Heart left ventricle (tissue), 16 donors: ENCODE measurements at regions not wholly inside any gene's neighbourhood (a gene's known extent, or its start where the extent isn't known, plus 50 kb on each side); places are given as distances from the start of the nearest gene placed in this dataset.

ENCODE experiments used
- ATAC-seq, 4 donors: fragments of 200-7000 bp; cut with Tn5 transposase; one replicate each; pipeline ENCODE4 v1.9.1; 2020 to 2022; ENCODE audit warnings: moderate library complexity in 4 of 4, mild to moderate bottlenecking in 3 of 4, moderate number of reproducible peaks in 1 of 4
- DNase-seq, 5 donors: peaks; one replicate each; pipeline ENCODE4 v3.0.0-alpha.2; 2020
- H3K27ac ChIP-seq, 12 donors: fragments of 200-600 bp; sonication (generic) in 4 of 12; one replicate each; pipeline versions ENCODE4 v1.5.0 to v1.8.0; 2016 to 2022; ENCODE audit warnings: mild to moderate bottlenecking in 2 of 12
- H3K27me3 ChIP-seq, 9 donors: fragments of 200-600 bp; sonication (generic) in 2 of 9; one replicate each; pipeline versions ENCODE4 v1.5.1 to v1.8.0; 2016 to 2022; ENCODE audit warnings: mild to moderate bottlenecking in 3 of 9
- H3K36me3 ChIP-seq, 9 donors: fragments of 200-600 bp; sonication (generic) in 2 of 9; one replicate each; pipeline versions ENCODE4 v1.5.0 to v1.8.0; 2018 to 2022; ENCODE audit warnings: mild to moderate bottlenecking in 2 of 9
- H3K4me1 ChIP-seq, 12 donors: fragments of 200-600 bp; sonication (generic) in 4 of 12; one replicate each; pipeline versions ENCODE4 v1.5.0 to v1.8.0; 2016 to 2022; ENCODE audit warnings: mild to moderate bottlenecking in 3 of 12
- H3K4me3 ChIP-seq, 12 donors: fragments of 200-600 bp; sonication (generic) in 4 of 12; one replicate each; pipeline versions ENCODE4 v1.5.0 to v1.8.0; 2017 to 2022; ENCODE audit warnings: mild to moderate bottlenecking in 9 of 12, moderate library complexity in 4 of 12
- H3K9me3 ChIP-seq, 12 donors: fragments of 200-600 bp; sonication (generic) in 4 of 12; one replicate each; pipeline versions ENCODE4 v1.5.0 to v1.8.0; 2016 to 2022; ENCODE audit warnings: mild to moderate bottlenecking in 1 of 12
- CTCF ChIP-seq, 12 donors: fragments of 200-600 bp; sonication (generic) in 4 of 12; IDR thresholded peaks; one replicate each; pipeline versions ENCODE4 v1.5.0 to v1.8.0; 2018 to 2022; ENCODE audit warnings: antibody characterized with exemption in 12 of 12, mild to moderate bottlenecking in 5 of 12
- POLR2A ChIP-seq, 2 donors: fragments of 450-650 bp; IDR thresholded peaks; one replicate each; pipeline ENCODE4 v1.6.1; 2017; ENCODE audit warnings: antibody characterized with exemption in 2 of 2, mild to moderate bottlenecking in 2 of 2, moderate library complexity in 2 of 2
- WGBS, 4 donors: extraction: QIAGEN DNeasy Blood & Tissue Kit in 2 of 4; methylation state at CpG; one replicate each; pipeline versions ENCODE4 v1.1.5 to v1.1.7; 2013 to 2018; 5-methylcytosine and 5-hydroxymethylcytosine counted together
- intact Hi-C, 10 donors: fragments of 100-400 bp; cut with DNase I; formaldehyde crosslinking; loops; one replicate each; pipeline versions ENCODE4 v1.11.1 to v1.14.2; 2022
- donor health status: ischemic (EF 13 %, LVEDD 7.1; RV severe dilation, severe dysfunction).
- donor health status: healthy with polysubstance abuse.
- donor health status: DM: no; HTN: yes; CAD: no.
- donor health status: DM: no; HTN: no; CAD: no.
- donor health status: ischemic (EF 25% LVEDD 6.9; RV normal size, moderate dysfunction).
- donor health status: ischemic (EF 25% LVEDD 5.7; RV mildly dilated, moderate dysfunction).
- donor health status: healthy.
- donor health status: DM: yes; HTN: yes; CAD: no.
- donor health status: ischemic (EF 35%, LVEDD 5.7; RV mildly dilated, moderate dysfunction).
- donor health status: nonischemic (EF 11% LVEDD 7.7; RV severe dilation, severe dysfunction).
- donor health status: DM: yes; HTN: yes; CAD: no.
- donor health status: PGD.
- donor health status: ischemic (EF 29% LVEDD 5.4; RV normal size, mild dysfunction).
- donor health status: nonischemic (EF 23%, LVEDD 6.1; RV moderate dilation, normal function).

DNA sequence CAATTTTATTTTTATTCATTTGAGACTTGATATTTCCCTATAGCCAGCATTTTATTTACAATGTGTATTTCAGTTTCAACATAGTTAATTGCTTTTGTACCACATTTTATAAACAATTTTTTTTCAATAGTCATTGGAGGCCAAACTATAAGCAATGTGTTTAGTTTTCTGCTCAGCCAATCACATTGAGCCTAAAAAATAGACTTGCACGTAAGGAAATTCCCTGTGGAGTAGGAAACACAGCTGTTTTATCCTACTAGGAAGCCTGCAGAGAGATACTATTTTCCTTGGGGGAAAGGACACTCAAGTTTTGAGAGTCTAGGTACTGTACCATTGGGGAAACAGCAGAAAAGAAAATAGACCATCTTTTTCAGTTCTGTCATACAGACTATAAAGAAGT, 410.2 kb upstream of the GOT2 start:
- no peak for DNase-seq
- Histone ChIP-seq H3K4me1 (no peaks in the 10 kb centered on the region), H3K4me3 (no peak overlapping the region), H3K27me3 (no peaks in the 10 kb centered on the region), H3K36me3 (no peaks in the 10 kb centered on the region), H3K27ac (no peak overlapping the region), H3K9me3 (peaks cover 0 to 3% (median 0%) of the 10 kb centered on the region in 12 donors)
- whole genome bisulfite sequencing, 4 donors, result 26 to 46% (median 36%) methylated on average over 1 of the region's 1 CpG
- no peak for ATAC-seq
- TF ChIP-seq CTCF (IDR thresholded peaks at IDR 0.05) (no peak), POLR2A (IDR thresholded peaks at IDR 0.05) (no peak)
- intact Hi-C loops, result no loop called here

DNA sequence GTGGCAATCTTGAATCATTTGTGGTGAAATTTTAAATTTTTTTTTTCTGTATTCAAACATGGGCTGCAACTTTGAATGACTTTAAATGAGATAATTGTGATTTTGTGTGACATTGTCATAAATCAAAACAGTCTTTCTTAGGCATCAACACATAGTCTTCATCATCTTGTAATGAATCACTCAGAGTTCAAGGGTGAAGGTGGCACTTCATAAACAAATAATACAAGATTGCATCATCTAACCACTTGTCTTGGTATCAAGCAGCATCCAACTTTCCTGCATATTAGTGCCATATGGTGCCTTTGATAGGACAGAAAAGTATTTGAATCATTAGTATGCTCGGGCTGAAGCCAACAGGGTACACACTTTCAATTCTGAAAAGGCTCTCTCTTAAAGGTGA, 392.4 kb upstream of the GOT2 start:
- H3K9me3 ChIP-seq, result peaks cover 0 to under 1% (median 0%) of the 10 kb centered on the region in 12 donors
- no peaks in the 10 kb centered on the region for H3K4me1 ChIP-seq
- no peak overlapping the region for H3K27ac ChIP-seq
- no peaks in the 10 kb centered on the region for H3K27me3 ChIP-seq
- intact Hi-C loops, result no loop called here
- DNase-seq (no peak), ATAC-seq (no peak)
- H3K36me3 ChIP-seq, result no peaks in the 10 kb centered on the region
- no peak for TF ChIP-seq CTCF (IDR thresholded peaks at IDR 0.05)
- no peak for TF ChIP-seq POLR2A (IDR thresholded peaks at IDR 0.05)
- 51 to 70% (median 67%) methylated on average over 1 of the region's 1 CpG for WGBS, 4 donors
- no peak overlapping the region for H3K4me3 ChIP-seq

GRCh38 chr16:59124056-59124455, 389.9 kb upstream of the GOT2 start:
- Histone ChIP-seq H3K4me1 (no peaks in the 10 kb centered on the region), H3K9me3 (no peaks in the 10 kb centered on the region), H3K36me3 (no peaks in the 10 kb centered on the region), H3K27ac (no peak overlapping the region), H3K27me3 (no peaks in the 10 kb centered on the region), H3K4me3 (no peak overlapping the region)
- no peak for TF ChIP-seq CTCF (IDR thresholded peaks at IDR 0.05)
- no peak for TF ChIP-seq POLR2A (IDR thresholded peaks at IDR 0.05)
- DNase-seq (no peak), ATAC-seq (no peak)
- WGBS, 4 donors, result 51 to 67% (median 61%) methylated on average over 2 of the region's 2 CpGs
- intact Hi-C loops, result no loop called here

- ATAC-seq, result no peak
- no peak overlapping the region for H3K27ac ChIP-seq
- 80 to 92% (median 86%) methylated on average over 1 of the region's 1 CpG for WGBS, 4 donors
Measured at GRCh38 chr16:59123479-59123878, 389.4 kb upstream of the GOT2 start.

More at GRCh38 chr16:59123479-59123878, 389.4 kb upstream of the GOT2 start:
- Histone ChIP-seq H3K4me3 (no peak overlapping the region), H3K27me3 (no peaks in the 10 kb centered on the region), H3K4me1 (no peaks in the 10 kb centered on the region), H3K9me3 (no peaks in the 10 kb centered on the region), H3K36me3 (no peaks in the 10 kb centered on the region)
- intact Hi-C loops, result no loop called here
- no peak for DNase-seq
- TF ChIP-seq POLR2A (IDR thresholded peaks at IDR 0.05) (no peak), CTCF (IDR thresholded peaks at IDR 0.05) (no peak)
